ENCODE measurements at regions not wholly inside any gene's neighbourhood (a gene's known extent, or its start where the extent isn't known, plus 50 kb on each side); places are given as distances from the start of the nearest gene placed in this dataset.
"Not testable (repeated sequence)": the region's sequence is repeated elsewhere in the genome, so short reads cannot be mapped to it uniquely, and the experiment has no call there.

DNA sequence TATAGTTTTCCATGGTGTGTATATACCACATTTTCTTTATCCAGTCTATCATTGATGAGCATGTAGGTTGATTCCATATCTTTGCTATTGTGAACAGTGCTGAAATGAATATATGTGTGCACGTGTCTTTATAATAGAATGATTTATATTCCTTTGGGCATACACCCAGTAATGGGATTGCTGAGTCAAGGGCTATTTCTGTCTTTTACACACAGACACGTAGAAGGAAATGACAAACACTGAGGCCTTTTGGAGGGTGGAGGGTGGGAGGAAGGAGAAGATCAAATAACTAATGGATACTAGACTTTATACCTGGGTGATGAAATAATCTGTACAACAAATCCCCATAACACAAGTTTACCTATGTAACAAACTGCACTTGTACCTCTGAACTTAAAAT, 1025.7 kb downstream of the NCAM2 start:
- TF ChIP-seq, protein P1, sequence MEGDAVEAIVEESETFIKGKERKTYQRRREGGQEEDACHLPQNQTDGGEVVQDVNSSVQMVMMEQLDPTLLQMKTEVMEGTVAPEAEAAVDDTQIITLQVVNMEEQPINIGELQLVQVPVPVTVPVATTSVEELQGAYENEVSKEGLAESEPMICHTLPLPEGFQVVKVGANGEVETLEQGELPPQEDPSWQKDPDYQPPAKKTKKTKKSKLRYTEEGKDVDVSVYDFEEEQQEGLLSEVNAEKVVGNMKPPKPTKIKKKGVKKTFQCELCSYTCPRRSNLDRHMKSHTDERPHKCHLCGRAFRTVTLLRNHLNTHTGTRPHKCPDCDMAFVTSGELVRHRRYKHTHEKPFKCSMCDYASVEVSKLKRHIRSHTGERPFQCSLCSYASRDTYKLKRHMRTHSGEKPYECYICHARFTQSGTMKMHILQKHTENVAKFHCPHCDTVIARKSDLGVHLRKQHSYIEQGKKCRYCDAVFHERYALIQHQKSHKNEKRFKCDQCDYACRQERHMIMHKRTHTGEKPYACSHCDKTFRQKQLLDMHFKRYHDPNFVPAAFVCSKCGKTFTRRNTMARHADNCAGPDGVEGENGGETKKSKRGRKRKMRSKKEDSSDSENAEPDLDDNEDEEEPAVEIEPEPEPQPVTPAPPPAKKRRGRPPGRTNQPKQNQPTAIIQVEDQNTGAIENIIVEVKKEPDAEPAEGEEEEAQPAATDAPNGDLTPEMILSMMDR (IDR thresholded peaks at IDR 0.05): not testable (repeated sequence)
- not testable (repeated sequence) for TF ChIP-seq POLR2A (IDR thresholded peaks at IDR 0.05)
